NOMO-1 (cell line): ENCODE measurements at regions not wholly inside any gene's neighbourhood (a gene's known extent, or its start where the extent isn't known, plus 50 kb on each side); places are given as distances from the start of the nearest gene placed in this dataset.

Experiments
- DNase-seq, 2 experiments: peaks; one replicate each; lab custom pipeline; 2025; ENCODE audit not compliant: unreplicated experiment in 2 of 2; lab: John Stamatoyannopoulos, UW

DNA sequence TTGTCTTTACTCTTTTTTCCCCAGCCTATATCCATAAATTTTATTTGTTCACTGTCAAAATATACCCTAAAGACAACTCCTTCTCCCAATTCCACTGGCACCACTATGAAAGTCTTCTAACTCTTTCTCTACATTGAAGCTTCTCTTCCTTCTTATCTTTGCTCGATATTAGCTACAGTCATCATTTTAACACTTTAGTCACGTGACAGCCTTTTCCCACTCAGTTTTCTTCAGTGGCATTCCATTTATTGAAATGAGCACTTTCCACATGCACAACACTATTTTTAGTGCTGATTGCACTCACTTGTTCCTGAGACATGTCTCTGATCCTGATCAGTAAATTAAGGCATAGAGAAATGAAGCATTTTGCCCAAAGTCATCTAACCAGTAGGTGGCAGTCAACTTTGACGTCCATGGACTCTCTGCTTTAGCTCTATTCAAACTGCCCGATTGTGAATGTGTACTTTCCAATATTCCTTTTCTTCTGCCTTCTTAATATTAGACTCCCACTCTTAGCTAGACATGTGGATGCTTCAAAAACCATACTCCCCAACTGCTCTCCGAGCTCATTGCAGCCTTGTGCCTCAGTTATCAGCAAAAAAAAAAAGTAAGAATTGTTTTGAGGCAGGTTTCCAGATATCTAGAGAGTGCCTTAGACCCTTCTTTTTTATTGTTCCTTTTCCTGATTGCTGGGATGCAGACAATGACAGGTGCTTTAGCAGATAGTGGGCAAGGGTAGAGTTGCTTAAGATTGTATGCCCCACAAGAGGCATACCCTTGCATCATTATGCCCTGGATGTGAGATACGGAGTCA lies 394.4 kb upstream of the ADGRL3 start:
- peak; percentile 9 to 17 for DNase-seq

- no peak for DNase-seq
Observed at GRCh38 chr4:60808726-60809485, 391.2 kb upstream of the ADGRL3 start.

DNA sequence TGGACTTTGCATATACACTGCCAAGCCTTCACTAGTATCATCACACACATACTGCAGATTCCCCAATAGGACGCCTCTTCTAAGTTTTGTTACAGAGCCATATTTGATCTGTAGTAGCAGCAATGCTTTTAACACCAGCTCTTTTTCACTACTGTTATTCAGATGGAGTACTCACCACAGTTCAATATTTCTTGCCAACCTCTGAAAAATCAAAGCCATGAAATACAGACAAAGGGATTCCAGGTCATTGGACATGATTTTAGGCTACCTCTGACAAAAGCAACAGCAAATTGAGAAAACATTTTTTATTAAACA lies 390.7 kb upstream of the ADGRL3 start:
- DNase-seq: no peak

GRCh38 chr4:60812811-60813210 lies 387.3 kb upstream of the ADGRL3 start:
- no peak for DNase-seq

- DNase-seq: no peak
Observed at GRCh38 chr4:60814549-60814948, 385.6 kb upstream of the ADGRL3 start.

DNA sequence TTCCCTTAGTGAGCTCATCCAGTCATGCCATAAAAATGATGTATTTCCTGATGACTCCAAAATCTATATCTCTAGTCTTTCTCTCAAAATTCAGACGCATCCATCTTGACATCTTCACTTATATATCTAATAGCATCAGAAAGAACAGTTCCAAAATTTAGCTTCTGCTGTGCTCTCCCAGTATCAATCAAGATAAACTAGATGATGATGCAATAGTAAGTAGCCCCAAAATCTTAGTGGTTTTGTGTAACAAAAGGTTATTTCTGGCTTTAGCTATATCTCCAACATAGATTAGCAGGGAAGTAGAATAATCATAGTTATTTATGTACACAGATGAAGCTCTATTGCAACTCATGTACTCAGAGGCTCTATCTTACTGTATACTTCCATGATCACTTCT lies 382.5 kb upstream of the ADGRL3 start:
- DNase-seq: no peak

DNA sequence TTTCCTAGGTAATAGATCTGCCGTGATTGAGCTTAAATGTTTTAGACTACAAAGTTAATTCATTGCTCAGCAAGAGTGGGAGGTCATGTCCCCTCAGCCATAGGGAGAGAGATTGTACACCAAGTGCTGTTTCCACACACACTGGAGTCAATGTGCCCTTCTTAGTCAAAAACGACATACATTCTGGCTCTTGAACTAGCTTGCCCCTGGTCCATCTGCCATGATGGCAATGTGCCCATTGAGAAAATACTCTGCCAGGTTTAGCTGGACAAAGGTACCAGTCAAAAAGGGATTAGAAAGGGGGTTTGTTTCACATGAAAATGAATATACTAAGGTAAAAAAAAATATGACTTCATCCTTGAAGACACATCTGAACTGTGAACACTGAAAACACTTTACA lies 377.1 kb upstream of the ADGRL3 start:
- DNase-seq: no peak

- DNase-seq: no peak
Observed at GRCh38 chr4:60840020-60840419, 360.1 kb upstream of the ADGRL3 start.

GRCh38 chr4:60846678-60847077 lies 353.4 kb upstream of the ADGRL3 start:
- no peak for DNase-seq

GRCh38 chr4:60847614-60848013 lies 352.5 kb upstream of the ADGRL3 start:
- no peak for DNase-seq

GRCh38 chr4:60857130-60857753 lies 342.9 kb upstream of the ADGRL3 start:
- no peak for DNase-seq

GRCh38 chr4:60863442-60863841 lies 336.7 kb upstream of the ADGRL3 start:
- no peak for DNase-seq

DNA sequence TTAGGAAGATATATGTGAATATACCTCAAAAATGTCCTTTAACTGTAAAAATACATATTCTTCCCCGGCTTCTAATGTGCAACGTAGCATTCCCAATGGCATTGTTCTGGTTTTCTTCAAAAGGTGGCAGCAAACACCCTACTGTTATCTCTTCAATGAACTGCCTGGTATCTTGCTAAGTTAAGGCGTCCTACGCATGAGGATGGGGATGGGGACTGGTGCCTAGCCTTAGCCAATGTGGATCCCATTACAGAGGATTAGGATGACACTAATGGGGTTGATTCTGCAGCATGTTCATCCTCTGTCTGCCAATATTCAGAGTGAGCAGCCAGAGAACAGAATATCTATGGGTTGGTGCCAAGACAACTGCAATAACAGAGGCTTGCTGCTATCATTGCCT lies 334.9 kb upstream of the ADGRL3 start:
- no peak for DNase-seq

DNA sequence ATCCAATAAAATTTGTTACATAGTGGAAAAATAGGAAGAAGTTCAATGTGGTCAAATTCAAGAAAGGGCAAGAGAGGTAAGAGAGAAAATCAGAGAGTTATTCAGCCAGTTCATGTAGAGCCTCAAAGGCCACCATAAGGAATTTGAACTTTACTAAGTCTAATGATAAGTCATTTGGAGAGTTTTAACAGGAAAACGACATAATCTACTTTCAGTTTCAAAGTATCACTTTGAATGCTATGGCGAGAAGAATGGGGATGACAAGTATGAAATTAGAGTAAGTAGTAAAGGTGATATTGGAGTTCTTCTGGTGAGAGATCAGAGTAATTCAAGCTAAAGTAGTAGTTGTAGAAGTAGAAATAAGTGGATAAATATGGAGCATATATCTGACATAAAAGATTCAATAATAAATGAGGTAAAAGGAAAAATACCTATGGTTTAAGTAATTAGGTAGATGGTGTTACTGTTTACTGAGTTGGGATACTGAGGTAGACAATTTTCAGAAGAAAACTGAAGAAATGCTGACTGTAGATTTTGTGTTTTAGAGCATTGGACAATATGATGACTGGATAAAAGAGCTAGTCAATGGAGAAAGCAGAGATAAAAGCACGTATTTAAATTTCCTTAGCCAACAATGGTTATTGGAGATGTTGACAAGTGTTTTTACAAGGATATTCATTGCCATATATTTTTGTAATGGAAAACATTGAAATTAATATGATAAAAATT lies 331.7 kb upstream of the ADGRL3 start:
- no peak for DNase-seq

GRCh38 chr4:60879135-60879701 lies 320.9 kb upstream of the ADGRL3 start:
- DNase-seq: no peak

GRCh38 chr4:60884587-60884986 lies 315.5 kb upstream of the ADGRL3 start:
- no peak for DNase-seq

- no peak for DNase-seq
Observed at GRCh38 chr4:60885011-60885410, 315.1 kb upstream of the ADGRL3 start.

- DNase-seq: no peak
Observed at GRCh38 chr4:60890743-60891142, 309.4 kb upstream of the ADGRL3 start.

DNA sequence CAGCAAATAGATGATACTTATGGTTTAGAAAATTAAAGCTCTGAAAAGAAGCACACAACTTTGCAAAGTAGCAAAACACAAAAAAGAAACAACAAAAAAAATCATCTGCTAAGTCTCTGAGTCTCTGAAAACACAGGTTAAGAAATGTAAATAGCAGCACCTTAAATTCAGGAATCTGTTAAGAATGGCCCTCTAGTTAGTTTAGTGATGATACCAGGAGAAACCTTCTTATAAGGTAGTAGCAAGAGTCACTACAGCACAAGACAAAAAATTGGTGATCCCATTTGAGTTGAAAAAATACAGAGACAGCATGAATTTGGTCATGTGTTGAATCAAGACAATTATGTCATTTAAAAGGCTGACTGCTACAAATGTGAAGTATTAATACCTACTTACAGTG lies 308.2 kb upstream of the ADGRL3 start:
- DNase-seq: no peak

DNA sequence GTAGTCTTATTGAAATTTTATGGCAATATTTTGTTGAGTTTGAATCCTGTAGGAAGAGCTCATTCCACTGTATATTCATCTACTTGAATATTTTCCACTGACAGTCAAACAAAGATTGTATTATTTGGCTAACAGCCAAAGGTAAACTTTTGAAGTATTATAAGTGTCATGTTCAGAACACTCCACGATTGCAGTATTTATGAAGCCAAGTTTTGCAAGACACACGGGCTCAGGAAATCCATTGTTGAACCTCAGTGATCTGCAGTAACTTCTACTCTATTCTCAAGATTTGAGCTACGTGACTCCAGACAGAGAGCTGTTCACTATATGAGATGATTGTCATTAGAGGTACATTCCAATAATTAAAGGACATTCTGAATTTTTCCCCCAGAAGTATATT lies 302.7 kb upstream of the ADGRL3 start:
- no peak for DNase-seq

DNA sequence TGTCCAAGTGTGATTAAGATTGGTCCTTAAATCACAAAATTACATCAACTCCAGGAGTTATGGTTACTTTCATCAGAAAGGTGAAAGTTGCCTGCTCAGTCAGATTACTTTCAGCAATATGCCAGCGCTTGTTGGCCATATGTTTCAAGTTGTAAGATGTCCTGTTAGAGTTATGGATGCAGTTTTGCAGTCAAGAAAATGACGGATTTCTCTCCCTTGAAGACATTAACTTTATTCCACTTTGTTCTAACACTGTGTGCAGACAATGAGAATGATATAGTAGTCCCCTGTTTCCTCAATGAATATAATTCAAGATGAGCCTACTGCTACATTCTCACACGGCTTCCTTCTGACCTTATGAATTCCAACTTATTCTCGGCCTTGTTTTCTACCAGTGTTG lies 295.0 kb upstream of the ADGRL3 start:
- DNase-seq: no peak
